ENCODE measurements at regions not wholly inside any gene's neighbourhood (a gene's known extent, or its start where the extent isn't known, plus 50 kb on each side); places are given as distances from the start of the nearest gene placed in this dataset.

GRCh38 chr18:43877616-43878321 lies 600.5 kb upstream of the SYT4 start:
- TF ChIP-seq CTCF (IDR thresholded peaks at IDR 0.05) (no peak), POLR2A (IDR thresholded peaks at IDR 0.05) (no peak)
- no peaks in the 10 kb centered on the region for H3K9me3 ChIP-seq
- no peak for DNase-seq
- no peaks in the 10 kb centered on the region for H3K36me3 ChIP-seq
- no peaks in the 10 kb centered on the region for H3K4me1 ChIP-seq
- H3K27me3 ChIP-seq, result no peaks in the 10 kb centered on the region
- H3K27ac ChIP-seq, result no peak overlapping the region
- no peak overlapping the region for H3K4me3 ChIP-seq

GRCh38 chr18:43879415-43879814 lies 602.1 kb upstream of the SYT4 start:
- H3K36me3 ChIP-seq, result no peaks in the 10 kb centered on the region
- no peak overlapping the region for H3K27ac ChIP-seq
- no peaks in the 10 kb centered on the region for H3K27me3 ChIP-seq
- no peak for DNase-seq
- no peaks in the 10 kb centered on the region for H3K4me1 ChIP-seq
- no peak overlapping the region for H3K4me3 ChIP-seq
- H3K9me3 ChIP-seq, result no peaks in the 10 kb centered on the region
- TF ChIP-seq CTCF (IDR thresholded peaks at IDR 0.05) (no peak), POLR2A (IDR thresholded peaks at IDR 0.05) (no peak)

GRCh38 chr18:43882358-43883055 lies 605.2 kb upstream of the SYT4 start:
- Histone ChIP-seq H3K4me1 (no peaks in the 10 kb centered on the region), H3K4me3 (no peak overlapping the region), H3K36me3 (no peaks in the 10 kb centered on the region), H3K9me3 (no peaks in the 10 kb centered on the region), H3K27me3 (no peaks in the 10 kb centered on the region), H3K27ac (no peak overlapping the region)
- TF ChIP-seq CTCF (IDR thresholded peaks at IDR 0.05) (no peak), POLR2A (IDR thresholded peaks at IDR 0.05) (no peak)
- no peak for DNase-seq

- Histone ChIP-seq H3K4me1 (no peaks in the 10 kb centered on the region), H3K27me3 (no peaks in the 10 kb centered on the region), H3K36me3 (no peaks in the 10 kb centered on the region), H3K9me3 (no peaks in the 10 kb centered on the region), H3K27ac (no peak overlapping the region), H3K4me3 (no peak overlapping the region)
- no peak for DNase-seq
- TF ChIP-seq POLR2A (IDR thresholded peaks at IDR 0.05), result no peak
- TF ChIP-seq CTCF (IDR thresholded peaks at IDR 0.05), result no peak
Measured at GRCh38 chr18:43883886-43884285, 606.6 kb upstream of the SYT4 start.

GRCh38 chr18:43886341-43886740 lies 609.1 kb upstream of the SYT4 start:
- Histone ChIP-seq H3K4me1 (no peaks in the 10 kb centered on the region), H3K36me3 (no peaks in the 10 kb centered on the region), H3K9me3 (no peaks in the 10 kb centered on the region), H3K27me3 (no peaks in the 10 kb centered on the region), H3K4me3 (no peak overlapping the region), H3K27ac (no peak overlapping the region)
- TF ChIP-seq POLR2A (IDR thresholded peaks at IDR 0.05) (no peak), CTCF (IDR thresholded peaks at IDR 0.05) (no peak)
- DNase-seq, result no peak

All from Peyer's patch (tissue), 4 donors.